H9 (cell line): ENCODE measurements at regions not wholly inside any gene's neighbourhood (a gene's known extent, or its start where the extent isn't known, plus 50 kb on each side); places are given as distances from the start of the nearest gene placed in this dataset.

ENCODE experiments used
- DNase-seq: peaks from one replicate; pipeline ENCODE4 v3.0.0-alpha.2; 2017
- H2AFZ ChIP-seq: one replicate; pipeline ENCODE4 v1.6.1; 2013; ENCODE audit warnings: mild to moderate bottlenecking, low read length, control low read depth, moderate library complexity
- H2AK5ac ChIP-seq: 2 replicates; pipeline ENCODE4 v1.6.1; 2013; ENCODE audit warnings: low read length, control low read depth, mixed read lengths; ENCODE audit not compliant: insufficient read length
- H2BK120ac ChIP-seq: one replicate; pipeline ENCODE4 v1.6.1; 2013; ENCODE audit warnings: low read depth, mild to moderate bottlenecking, low read length, control low read depth, inconsistent platforms; ENCODE audit not compliant: poor library complexity, severe bottlenecking
- H2BK12ac ChIP-seq: 2 replicates; pipeline ENCODE4 v1.6.1; 2013; ENCODE audit warnings: low read length, control low read depth, mixed read lengths, low read depth; ENCODE audit not compliant: insufficient read length
- H2BK15ac ChIP-seq: 2 replicates; pipeline ENCODE4 v1.6.1; 2013; ENCODE audit warnings: low read depth, low read length, control low read depth
- H2BK20ac ChIP-seq: one replicate; pipeline ENCODE4 v1.6.1; 2013; ENCODE audit warnings: low read depth, mild to moderate bottlenecking, low read length, control low read depth, inconsistent platforms; ENCODE audit not compliant: poor library complexity, severe bottlenecking
- H2BK5ac ChIP-seq: 2 replicates; pipeline ENCODE4 v1.6.1; 2013; ENCODE audit warnings: low read length, control low read depth, mixed read lengths; ENCODE audit not compliant: insufficient read length
- H3K14ac ChIP-seq: 2 replicates; pipeline ENCODE4 v1.6.1; 2013; ENCODE audit warnings: low read length, control low read depth; ENCODE audit not compliant: insufficient read depth
- H3K18ac ChIP-seq: 2 replicates; pipeline ENCODE4 v1.6.1; 2013; ENCODE audit warnings: low read depth, mild to moderate bottlenecking, mixed read lengths, low read length, control low read depth; ENCODE audit not compliant: insufficient read length
- H3K23ac ChIP-seq: 2 replicates; pipeline ENCODE4 v1.6.1; 2013; ENCODE audit warnings: low read length, control low read depth, mixed read lengths, low read depth; ENCODE audit not compliant: insufficient read length
- H3K23me2 ChIP-seq: 2 replicates; pipeline ENCODE4 v1.6.1; 2013; ENCODE audit warnings: low read depth, mild to moderate bottlenecking, mixed read lengths, low read length, control low read depth; ENCODE audit not compliant: insufficient read length, poor library complexity, severe bottlenecking
- H3K27ac ChIP-seq: 2 replicates; pipeline ENCODE4 v1.5.1; 2013; ENCODE audit warnings: low read length, control low read depth, mixed read lengths, low read depth; ENCODE audit not compliant: insufficient read length
- H3K27me3 ChIP-seq: 2 replicates; pipeline ENCODE4 v1.6.1; 2013; ENCODE audit warnings: low read length, control low read depth, inconsistent platforms; ENCODE audit not compliant: insufficient read depth
- H3K4ac ChIP-seq: 2 replicates; pipeline ENCODE4 v1.6.1; 2013; ENCODE audit warnings: low read depth, mild to moderate bottlenecking, control low read depth, inconsistent platforms, low read length, moderate library complexity
- H3K4me1 ChIP-seq: 2 replicates; pipeline ENCODE4 v1.6.1; 2013; ENCODE audit warnings: low read length, control low read depth, inconsistent platforms; ENCODE audit not compliant: insufficient read depth
- H3K4me2 ChIP-seq: 2 replicates; pipeline ENCODE4 v1.6.1; 2013; ENCODE audit warnings: low read length, control low read depth, mixed read lengths; ENCODE audit not compliant: insufficient read length, insufficient read depth
- H3K56ac ChIP-seq: 2 replicates; pipeline ENCODE4 v1.6.1; 2013; ENCODE audit warnings: low read depth, mild to moderate bottlenecking, mixed read lengths, low read length, control low read depth; ENCODE audit not compliant: insufficient read length
- H3K79me1 ChIP-seq: 2 replicates; pipeline ENCODE4 v1.6.1; 2013; ENCODE audit warnings: low read depth, mild to moderate bottlenecking, moderate library complexity, low read length, control low read depth, inconsistent platforms; ENCODE audit not compliant: insufficient read depth, poor library complexity, severe bottlenecking
- H3K79me2 ChIP-seq: 2 replicates; pipeline ENCODE4 v1.6.1; 2013; ENCODE audit warnings: low read length, control low read depth, inconsistent platforms; ENCODE audit not compliant: insufficient read depth
- H3K9ac ChIP-seq: 2 replicates; pipeline ENCODE4 v1.6.1; 2013; ENCODE audit warnings: low read length, control low read depth, mixed read lengths; ENCODE audit not compliant: insufficient read length; ENCODE audit errors: extremely low read depth
- H3K9me3 ChIP-seq: one replicate; pipeline ENCODE4 v1.6.1; 2013; ENCODE audit warnings: low read depth, low read length, inconsistent platforms; ENCODE audit not compliant: control insufficient read depth
- H3T11ph ChIP-seq: one replicate; pipeline ENCODE4 v1.6.1; 2013; ENCODE audit warnings: mild to moderate bottlenecking, low read length, control low read depth, inconsistent platforms
- H4K20me1 ChIP-seq: one replicate; pipeline ENCODE4 v1.6.1; 2013; ENCODE audit not compliant: control insufficient read depth, insufficient read length, insufficient read depth
- H4K5ac ChIP-seq: 2 replicates; pipeline ENCODE4 v1.6.1; 2013; ENCODE audit warnings: low read depth, mild to moderate bottlenecking, mixed read lengths, low read length, control low read depth; ENCODE audit not compliant: insufficient read length
- H4K8ac ChIP-seq: replicated peaks from 2 replicates; pipeline ENCODE4 v1.6.1; 2013; ENCODE audit warnings: low read length, control low read depth, mixed read lengths, low read depth; ENCODE audit not compliant: insufficient read length
- H4K91ac ChIP-seq: 2 replicates; pipeline ENCODE4 v1.6.1; 2013; ENCODE audit warnings: low read depth, mild to moderate bottlenecking, moderate library complexity, mixed read lengths, low read length, control low read depth; ENCODE audit not compliant: insufficient read length
- H3K27ac Mint-ChIP-seq, 3 experiments: 2 replicates in 2 of 3; 3 replicates in 1 of 3; pipeline ENCODE4 v1.8.0; 2020 to 2021; ENCODE audit warnings: mixed read lengths in 3 of 3, mild to moderate bottlenecking in 1 of 3, moderate library complexity in 1 of 3
- H3K27me3 Mint-ChIP-seq: 2 replicates; pipeline ENCODE4 v1.8.0; 2021; ENCODE audit warnings: low read depth, mild to moderate bottlenecking, moderate library complexity, mixed read lengths
- H3K36me3 Mint-ChIP-seq, 3 experiments: 2 replicates in 2 of 3; 3 replicates in 1 of 3; pipeline ENCODE4 v1.8.0; 2020 to 2021; ENCODE audit warnings: low read depth in 3 of 3, mixed read lengths in 3 of 3; ENCODE audit not compliant: insufficient read depth in 1 of 3
- H3K4me1 Mint-ChIP-seq, 2 experiments: 2 replicates each; pipeline ENCODE4 v1.8.0; 2020; ENCODE audit warnings: mixed read lengths in 2 of 2
- H3K4me3 Mint-ChIP-seq, 2 experiments: 2 replicates in 1 of 2; 3 replicates in 1 of 2; pipeline ENCODE4 v1.8.0; 2020 to 2021; ENCODE audit warnings: mild to moderate bottlenecking in 2 of 2, mixed read lengths in 2 of 2, moderate library complexity in 1 of 2
- H3K9me3 Mint-ChIP-seq, 2 experiments: 2 replicates in 1 of 2; 3 replicates in 1 of 2; pipeline ENCODE4 v1.8.0; 2020; ENCODE audit warnings: mild to moderate bottlenecking in 2 of 2, mixed read lengths in 2 of 2, moderate library complexity in 1 of 2
- CTCF ChIP-seq: fragments of 200-600 bp; sonication (generic); conservative IDR thresholded peaks from 3 replicates; pipeline ENCODE4 v1.8.0; 2021; ENCODE audit warnings: antibody characterized with exemption, mild to moderate bottlenecking
- WGBS: extraction: QIAGEN DNeasy Blood & Tissue Kit; methylation state at CpG from one replicate; pipeline ENCODE4 v1.1.7; 2013; ENCODE audit warnings: missing lambda C conversion rate, low lambda C conversion rate, mixed read lengths; ENCODE audit not compliant: insufficient read length; ENCODE audit errors: extremely low coverage; 5-methylcytosine and 5-hydroxymethylcytosine counted together

GRCh38 chr4:137609718-137610430 lies 77.6 kb upstream of the PCDH18 start:
- H4K8ac ChIP-seq, result no peak overlapping the region
- Mint-ChIP-seq H3K36me3 (peaks cover 0 to 3% (median 0%) of the 10 kb centered on the region in 3 experiments; a peak in 1 of 7 replicates), H3K9me3 (peaks cover 0 to 3% of the 10 kb centered on the region in 2 experiments; a peak in 1 of 5 replicates), H3K4me1 (peaks cover 23 to 29% of the 10 kb centered on the region in 2 experiments), H3K4me3 (no peak overlapping the region; a peak in 1 of 5 replicates), H3K27me3 (no peaks in the 10 kb centered on the region), H3K27ac (peak overlapping the region; percentile 82 to 90 (median 84); a peak in 4 of 7 replicates)
- no peak overlapping the region for H2AK5ac ChIP-seq
- H3K9me3 ChIP-seq, result no peaks in the 10 kb centered on the region
- no peak overlapping the region for H3T11ph ChIP-seq
- H3K23me2 ChIP-seq, result no peaks in the 10 kb centered on the region
- no peak overlapping the region for H3K14ac ChIP-seq
- no peak overlapping the region for H3K18ac ChIP-seq
- H4K20me1 ChIP-seq, result no peaks in the 10 kb centered on the region
- WGBS, result no CpG with 5 or more reads among the region's 4 CpGs
- H2AFZ ChIP-seq, result no peak overlapping the region
- H3K23ac ChIP-seq, result no peak overlapping the region
- H3K79me2 ChIP-seq, result no peaks in the 10 kb centered on the region
- no peak overlapping the region for H2BK5ac ChIP-seq
- H3K4me2 ChIP-seq, result no peak overlapping the region
- H2BK15ac ChIP-seq, result no peak overlapping the region
- H2BK20ac ChIP-seq, result no peak overlapping the region
- no peak overlapping the region for H2BK12ac ChIP-seq
- no peaks in the 10 kb centered on the region for H3K27me3 ChIP-seq
- H3K27ac ChIP-seq, result no peak overlapping the region
- no peak overlapping the region for H3K56ac ChIP-seq
- no peak overlapping the region for H4K5ac ChIP-seq
- H3K4me1 ChIP-seq, result no peaks in the 10 kb centered on the region; the same call in 1 of the 2 replicates
- no peak overlapping the region for H4K91ac ChIP-seq
- TF ChIP-seq CTCF, result no peak
- no peak for DNase-seq
- no peaks in the 10 kb centered on the region for H3K79me1 ChIP-seq
- no peak overlapping the region for H2BK120ac ChIP-seq
- H3K9ac ChIP-seq, result no peak overlapping the region
- H3K4ac ChIP-seq, result no peak overlapping the region
